ENCODE measurements at regions not wholly inside any gene's neighbourhood (a gene's known extent, or its start where the extent isn't known, plus 50 kb on each side); places are given as distances from the start of the nearest gene placed in this dataset.

DNA sequence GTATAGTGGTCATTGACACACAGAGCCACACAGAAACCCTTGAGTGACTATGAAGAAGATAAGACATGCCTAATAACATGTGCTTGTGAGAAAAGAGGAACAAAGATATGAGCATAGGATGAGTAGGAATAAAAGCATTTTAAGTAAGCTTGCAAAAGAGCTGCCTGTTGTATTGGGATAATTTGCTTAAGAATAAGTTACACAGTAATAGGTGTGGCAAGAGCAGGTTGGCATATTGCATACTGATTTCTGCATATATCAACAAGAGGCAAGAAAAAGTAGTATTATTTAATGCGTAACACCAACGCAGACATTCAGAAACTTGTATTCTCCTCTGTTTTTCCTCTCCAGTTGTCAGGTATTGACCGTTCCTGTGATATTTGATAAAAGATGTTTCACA lies 111.5 kb upstream of the UGT8 start:
- H3K27ac ChIP-seq: no peak overlapping the region
- TF ChIP-seq, protein P1, sequence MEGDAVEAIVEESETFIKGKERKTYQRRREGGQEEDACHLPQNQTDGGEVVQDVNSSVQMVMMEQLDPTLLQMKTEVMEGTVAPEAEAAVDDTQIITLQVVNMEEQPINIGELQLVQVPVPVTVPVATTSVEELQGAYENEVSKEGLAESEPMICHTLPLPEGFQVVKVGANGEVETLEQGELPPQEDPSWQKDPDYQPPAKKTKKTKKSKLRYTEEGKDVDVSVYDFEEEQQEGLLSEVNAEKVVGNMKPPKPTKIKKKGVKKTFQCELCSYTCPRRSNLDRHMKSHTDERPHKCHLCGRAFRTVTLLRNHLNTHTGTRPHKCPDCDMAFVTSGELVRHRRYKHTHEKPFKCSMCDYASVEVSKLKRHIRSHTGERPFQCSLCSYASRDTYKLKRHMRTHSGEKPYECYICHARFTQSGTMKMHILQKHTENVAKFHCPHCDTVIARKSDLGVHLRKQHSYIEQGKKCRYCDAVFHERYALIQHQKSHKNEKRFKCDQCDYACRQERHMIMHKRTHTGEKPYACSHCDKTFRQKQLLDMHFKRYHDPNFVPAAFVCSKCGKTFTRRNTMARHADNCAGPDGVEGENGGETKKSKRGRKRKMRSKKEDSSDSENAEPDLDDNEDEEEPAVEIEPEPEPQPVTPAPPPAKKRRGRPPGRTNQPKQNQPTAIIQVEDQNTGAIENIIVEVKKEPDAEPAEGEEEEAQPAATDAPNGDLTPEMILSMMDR (conservative IDR thresholded peaks at IDR 0.05): no peak
- TF ChIP-seq ZFX (IDR thresholded peaks at IDR 0.05): no peak

DNA sequence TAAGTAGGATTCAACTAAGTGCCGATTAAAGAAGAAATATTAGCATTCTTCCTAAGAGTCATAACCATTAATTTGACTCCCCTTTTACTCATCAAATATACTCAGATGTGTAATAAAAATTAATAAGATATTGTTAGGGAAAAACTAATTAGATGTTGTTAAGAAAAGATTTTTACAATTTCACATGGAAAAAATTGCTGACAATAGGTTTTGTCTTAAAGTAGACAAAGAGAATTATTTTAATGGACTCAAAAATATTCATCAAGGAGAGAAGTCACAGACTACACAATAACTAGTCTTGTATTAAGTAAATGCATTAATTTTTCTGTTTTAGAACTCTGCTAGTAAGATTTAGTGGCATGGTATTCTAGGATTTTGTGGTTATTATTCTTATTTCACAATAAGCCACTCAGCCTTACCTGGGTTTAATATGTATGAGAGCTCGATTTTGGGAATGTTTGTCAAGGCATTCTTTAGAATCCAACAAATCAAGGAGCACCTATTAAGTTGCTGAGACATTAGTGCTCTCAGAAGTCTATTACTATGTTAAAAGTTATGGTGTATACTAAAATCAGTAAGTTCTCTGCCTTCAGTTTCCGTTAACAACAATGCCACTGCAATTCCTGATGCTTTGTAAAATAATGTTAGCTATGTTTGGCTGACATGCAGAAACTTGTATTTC lies 110.2 kb upstream of the UGT8 start:
- no peak for TF ChIP-seq ZFX (IDR thresholded peaks at IDR 0.05)
- TF ChIP-seq, protein P1 (conservative IDR thresholded peaks at IDR 0.05): no peak
- H3K27ac ChIP-seq: no peak overlapping the region

DNA sequence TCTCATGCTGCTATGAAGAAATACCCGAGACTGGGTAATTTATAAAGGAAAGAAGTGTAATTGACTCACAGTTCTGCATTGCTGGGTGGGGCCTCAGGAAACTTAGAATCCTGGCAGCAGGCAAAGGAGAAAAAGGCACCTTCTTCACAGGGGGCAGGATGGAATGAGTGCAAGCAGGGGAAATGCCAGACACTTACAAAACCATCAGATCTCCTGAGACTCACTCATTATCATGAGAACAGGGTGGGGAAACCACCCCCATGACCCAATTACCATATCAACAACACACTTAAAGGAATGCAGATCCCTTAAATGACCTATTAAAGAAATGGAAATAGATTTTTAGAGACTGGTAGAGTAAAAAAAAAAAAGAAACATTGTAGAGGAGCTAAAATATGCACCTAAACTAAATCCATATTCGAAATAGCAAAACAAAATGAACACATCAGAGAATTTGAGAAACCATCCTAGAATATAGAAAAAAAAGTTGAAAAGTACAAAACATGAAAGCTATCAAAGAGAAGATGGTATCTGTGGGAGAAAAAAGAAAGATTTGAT lies 104.3 kb upstream of the UGT8 start:
- no peak overlapping the region for H3K27ac ChIP-seq

DNA sequence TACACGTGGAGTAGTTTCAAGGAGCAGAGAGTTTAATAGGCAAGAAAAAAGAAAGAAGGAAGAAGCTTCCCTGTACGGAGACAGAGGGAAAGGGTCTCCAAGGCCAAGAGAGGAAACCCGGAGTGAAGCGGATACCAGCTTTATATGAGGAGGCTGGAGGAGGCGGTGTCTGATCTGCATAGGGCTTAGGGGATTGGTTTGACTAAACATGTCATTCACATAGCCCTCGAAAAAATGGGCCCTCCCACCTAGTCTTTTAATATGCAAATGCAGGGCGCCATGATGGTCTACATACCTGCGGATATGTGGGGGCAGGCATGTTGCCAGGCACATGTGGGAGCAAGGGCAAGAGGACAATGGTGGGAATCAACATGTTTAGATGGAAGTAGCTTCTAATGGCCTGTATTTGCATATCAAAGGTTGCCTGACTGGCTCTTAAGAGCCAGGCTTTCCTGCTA lies 103.1 kb upstream of the UGT8 start:
- no peak overlapping the region for H3K27ac ChIP-seq
- TF ChIP-seq ZFX (IDR thresholded peaks at IDR 0.05): no peak
- TF ChIP-seq, protein P1 (conservative IDR thresholded peaks at IDR 0.05): no peak

More for the DNA sequence above, 104.3 kb upstream of the UGT8 start:
- TF ChIP-seq, protein P1 (conservative IDR thresholded peaks at IDR 0.05): no peak
- TF ChIP-seq ZFX (IDR thresholded peaks at IDR 0.05): no peak

DNA sequence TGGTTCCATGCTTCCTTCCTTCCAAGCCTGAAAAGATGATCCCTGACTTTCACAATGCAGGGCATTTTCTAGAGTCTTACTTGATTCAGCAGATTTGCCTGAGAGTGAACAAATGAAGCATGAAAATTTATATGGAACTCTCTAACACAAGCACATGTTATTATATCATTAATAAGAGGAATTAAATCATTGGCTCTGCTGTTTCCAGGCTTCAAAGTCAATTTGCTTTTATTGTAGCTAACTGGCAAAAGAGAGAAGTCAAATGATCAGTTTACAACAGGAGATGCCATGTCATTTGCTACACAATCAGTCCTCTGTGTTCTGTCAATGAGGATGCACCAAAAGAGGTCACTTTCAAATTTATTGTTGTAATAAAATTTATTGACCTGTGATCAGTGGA lies 101.5 kb upstream of the UGT8 start:
- TF ChIP-seq, protein P1 (conservative IDR thresholded peaks at IDR 0.05): no peak
- no peak overlapping the region for H3K27ac ChIP-seq

DNA sequence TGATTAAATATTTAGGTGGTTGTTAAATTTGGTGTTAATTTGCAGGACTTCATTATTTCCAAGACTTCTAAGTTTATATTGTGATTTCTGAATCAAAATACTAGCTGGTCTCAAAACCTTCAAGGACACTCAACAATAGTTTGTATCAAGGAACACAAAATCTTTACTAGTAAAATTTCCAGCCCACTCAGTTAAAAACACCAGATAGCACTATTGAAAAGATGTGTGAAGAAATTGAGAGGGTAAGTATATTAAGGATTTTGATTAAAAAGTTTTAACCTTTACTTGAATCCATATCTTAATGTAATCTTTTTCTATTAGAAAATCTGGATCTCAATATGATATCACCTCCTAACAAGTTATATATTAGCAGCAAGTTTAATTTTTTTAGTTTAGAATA lies 89.3 kb upstream of the UGT8 start:
- no peak for TF ChIP-seq ZFX (IDR thresholded peaks at IDR 0.05)
- TF ChIP-seq, protein P1 (conservative IDR thresholded peaks at IDR 0.05): peak; percentile 24
- no peak overlapping the region for H3K27ac ChIP-seq

DNA sequence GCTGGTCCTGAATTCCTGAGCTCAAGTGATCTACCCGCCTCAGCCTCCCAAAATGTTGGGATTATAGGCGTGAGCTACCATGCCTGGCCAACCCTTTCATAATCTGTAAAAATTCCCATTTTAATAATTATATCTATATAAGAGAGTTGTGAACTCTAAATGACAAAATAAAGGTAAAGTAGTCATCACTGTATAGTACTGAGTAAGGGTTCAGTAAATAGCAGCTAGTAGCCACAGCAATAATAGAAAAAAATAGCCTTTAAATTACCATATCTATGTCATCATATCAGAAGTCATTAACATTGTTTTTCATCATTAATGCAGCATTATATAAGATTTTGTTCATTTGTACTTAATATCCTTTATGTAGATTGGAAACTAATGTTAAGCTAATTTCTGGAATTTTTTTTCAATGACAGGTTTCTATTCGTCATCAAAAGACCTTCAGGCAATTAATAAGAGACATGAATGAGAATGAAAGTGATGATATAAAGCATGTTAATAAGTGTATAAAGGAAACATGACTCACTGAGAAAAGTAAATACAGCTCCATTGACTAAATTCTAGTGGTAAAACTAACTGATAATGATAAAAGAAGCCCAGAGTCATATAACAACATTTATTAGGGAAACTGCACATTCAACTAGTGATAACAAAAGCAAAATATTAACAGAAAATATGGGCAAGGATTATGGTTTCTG lies 85.9 kb upstream of the UGT8 start:
- TF ChIP-seq ZFX (IDR thresholded peaks at IDR 0.05): no peak
- TF ChIP-seq, protein P1 (conservative IDR thresholded peaks at IDR 0.05): no peak
- no peak overlapping the region for H3K27ac ChIP-seq
